Ramos (cell line): ENCODE measurements at regions not wholly inside any gene's neighbourhood (a gene's known extent, or its start where the extent isn't known, plus 50 kb on each side); places are given as distances from the start of the nearest gene placed in this dataset.

Experiments used
- in situ Hi-C: fragments of 300-500 bp; cut with MboI; formaldehyde crosslinking; loops from one replicate; pipeline ENCODE4 v1.14.3; 2022; ENCODE audit warnings: low sequenced_read_pairs; ENCODE audit not compliant: unreplicated experiment

DNA sequence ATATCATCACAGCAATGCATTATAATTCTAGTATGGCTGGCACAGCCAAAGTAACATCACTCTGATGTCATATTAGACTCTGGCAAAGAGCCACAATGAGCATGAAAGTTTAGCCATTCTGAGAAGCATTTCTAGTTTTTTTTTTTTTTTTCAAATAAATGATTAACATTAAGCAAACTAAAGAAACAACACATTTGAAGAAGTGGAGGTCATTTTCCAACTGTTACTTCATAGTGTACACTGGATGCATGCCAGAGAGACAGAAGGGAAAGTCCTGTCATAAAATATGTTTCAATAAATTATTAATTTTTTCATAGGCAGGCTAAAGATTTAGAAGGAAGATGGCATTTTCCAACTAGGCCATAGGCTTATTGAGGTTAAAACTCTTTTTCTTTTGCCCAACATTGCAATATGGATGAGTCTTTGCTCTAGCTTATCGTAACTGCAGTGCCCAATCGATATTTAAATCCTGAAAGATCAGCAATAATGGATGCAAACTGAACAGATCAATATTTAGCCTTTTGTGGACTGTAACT, 1630.4 kb upstream of the ACVR2A start:
- in situ Hi-C loops = no loop called here

DNA sequence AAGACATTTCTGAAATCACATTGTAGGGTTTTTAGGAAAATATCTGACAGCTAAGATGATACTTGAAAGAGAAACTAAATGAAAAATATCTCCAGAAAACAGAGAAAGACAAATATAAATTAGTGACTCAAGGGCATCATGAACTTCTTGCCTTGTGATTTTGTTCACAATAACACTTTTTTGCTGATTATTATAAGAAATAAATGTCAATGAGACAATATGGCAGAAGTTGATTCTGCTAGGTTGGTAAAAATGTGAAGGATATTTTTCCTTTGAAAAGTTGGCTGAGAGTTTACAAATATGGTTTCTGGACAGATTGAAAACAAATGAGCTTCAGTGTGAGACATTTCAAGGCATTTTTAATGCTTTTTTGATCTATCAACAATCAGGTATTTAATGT, 1631.2 kb upstream of the ACVR2A start:
- in situ Hi-C loops = no loop called here

DNA sequence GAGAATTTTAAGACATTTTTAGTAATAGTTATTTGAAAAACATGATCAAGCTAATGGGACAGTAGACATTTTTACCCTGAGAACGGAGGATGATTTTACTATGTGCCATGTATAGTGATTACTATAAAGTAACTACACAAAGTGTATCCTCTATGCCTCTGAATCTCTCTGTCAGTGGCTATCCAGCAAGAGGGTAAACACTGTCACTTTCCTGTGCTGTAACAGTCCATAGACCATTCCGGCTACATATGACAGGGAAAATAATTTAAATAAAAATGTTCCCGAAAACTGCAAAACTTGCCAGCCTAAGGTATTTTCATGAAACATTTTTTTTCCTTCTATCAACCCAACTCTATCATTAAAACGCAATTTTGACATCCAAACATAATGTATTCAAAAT, 1632.2 kb upstream of the ACVR2A start:
- in situ Hi-C loops = no loop called here

DNA sequence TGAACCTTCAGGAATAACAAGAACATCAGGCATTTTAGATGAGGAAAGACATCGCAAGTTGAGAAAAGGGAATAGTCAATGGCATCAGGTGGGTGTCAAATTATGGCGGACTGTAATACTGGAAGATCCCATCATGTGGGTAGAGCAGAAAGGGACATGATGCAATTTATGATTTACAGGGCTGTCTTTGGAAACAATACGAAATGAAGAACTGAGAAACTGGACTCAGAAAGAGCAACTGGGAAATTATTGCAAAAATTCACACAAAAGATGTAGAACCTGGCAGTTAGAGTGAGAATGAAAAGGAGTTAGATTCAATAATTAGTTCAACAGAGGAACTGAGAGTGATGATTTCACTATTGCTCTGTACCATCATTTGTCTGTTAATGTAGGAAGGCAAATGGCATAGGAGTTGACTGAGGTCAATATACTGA, 1635.0 kb upstream of the ACVR2A start:
- in situ Hi-C loops = no loop called here

DNA sequence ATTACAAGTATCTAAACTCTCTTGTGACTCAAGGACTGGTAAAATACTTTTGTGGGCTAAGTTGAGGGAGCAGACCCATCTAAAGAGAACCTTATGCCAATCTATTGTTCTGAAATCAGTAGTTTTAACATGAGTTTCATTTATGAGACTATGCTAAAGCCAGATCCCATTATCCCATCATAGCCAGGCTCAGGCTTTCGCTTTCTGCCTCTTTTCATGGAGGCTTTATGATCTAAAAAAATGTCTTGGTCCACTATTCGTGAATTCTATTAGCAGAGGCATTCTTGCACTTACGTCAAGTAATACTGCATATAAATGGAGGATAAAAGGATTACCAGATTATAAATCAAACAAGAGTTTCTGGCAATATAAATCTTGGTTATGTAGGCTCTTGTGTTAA, 1636.9 kb upstream of the ACVR2A start:
- in situ Hi-C loops = no loop called here

DNA sequence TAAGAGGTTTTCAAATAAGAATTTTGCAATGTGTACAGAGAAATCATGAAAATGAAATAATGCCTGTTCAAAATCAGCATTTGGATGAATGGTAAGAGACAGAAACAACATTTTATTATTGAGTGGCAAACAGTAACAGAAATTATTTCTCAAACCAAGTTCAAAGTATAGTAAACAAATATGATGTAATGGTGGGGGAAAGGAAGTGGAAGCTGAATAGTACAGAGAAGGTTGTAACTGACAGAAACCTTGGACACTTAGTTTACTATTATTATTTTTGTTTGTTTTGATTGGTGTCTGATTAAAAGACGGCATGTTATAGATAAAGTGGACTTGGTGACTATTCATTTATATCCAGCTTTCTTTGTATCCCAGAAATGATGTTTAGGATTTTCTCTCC, 1637.4 kb upstream of the ACVR2A start:
- in situ Hi-C loops = no loop called here

DNA sequence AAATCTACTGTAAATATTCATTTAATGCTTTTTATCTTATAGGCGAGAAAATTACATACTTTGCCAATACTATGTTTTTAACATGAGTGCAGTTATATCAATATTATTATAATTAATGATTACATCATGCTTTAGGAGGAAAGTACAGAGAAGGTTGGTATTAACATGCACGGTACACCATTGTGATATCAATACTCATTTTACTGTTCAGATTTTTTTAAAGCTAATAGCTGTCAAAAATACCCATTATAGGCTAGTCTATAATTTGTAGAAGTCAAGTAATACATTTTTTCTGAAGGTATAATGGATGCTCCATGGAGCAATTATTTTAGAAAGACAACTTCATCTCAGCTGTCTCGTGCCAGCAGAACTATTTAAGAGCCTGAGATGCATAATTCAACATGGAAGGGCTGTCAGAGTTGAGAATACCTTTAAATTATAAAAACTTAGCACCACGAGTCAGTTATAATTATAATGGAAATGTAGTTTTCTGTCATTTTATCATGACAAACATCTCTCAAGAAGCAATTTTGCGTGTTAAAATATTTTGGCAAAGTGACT, 1641.7 kb upstream of the ACVR2A start:
- in situ Hi-C loops = no loop called here

DNA sequence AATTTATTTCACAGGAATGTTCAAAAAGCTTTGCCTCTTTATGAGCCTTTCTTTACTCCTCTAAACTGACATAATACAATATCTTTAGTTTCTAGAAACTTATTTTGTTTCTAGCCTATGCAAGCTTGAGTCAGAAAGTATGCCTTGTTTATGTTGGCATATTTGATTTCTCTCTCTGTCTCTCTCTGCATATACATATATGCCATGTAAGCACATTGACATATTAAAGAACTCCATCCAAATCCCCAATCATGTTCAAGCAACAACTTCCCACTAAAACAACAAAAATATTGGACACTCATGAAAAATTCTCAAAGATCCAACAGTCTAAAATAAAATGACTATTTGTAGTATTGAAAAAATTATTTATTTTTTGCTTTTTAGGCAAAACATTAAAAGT, 1651.2 kb upstream of the ACVR2A start:
- in situ Hi-C loops = no loop called here

DNA sequence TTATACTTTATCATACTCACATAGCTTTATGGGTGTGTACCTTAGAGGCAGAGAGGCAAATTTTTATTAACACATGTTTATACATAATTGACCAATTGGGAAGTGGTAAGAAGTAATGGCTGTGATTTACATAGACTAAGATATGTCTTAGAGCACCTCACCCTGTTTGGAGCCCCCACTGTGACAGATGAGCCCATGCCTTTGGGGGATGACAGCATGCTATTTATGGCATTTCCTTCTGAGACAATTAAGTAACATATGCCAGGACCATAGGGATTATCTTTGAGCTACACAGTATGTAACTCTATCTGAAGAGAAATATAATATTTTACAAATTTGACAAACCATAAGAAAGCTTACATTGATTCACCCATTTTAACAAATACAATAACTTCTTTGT, 1655.3 kb upstream of the ACVR2A start:
- in situ Hi-C loops = no loop called here

DNA sequence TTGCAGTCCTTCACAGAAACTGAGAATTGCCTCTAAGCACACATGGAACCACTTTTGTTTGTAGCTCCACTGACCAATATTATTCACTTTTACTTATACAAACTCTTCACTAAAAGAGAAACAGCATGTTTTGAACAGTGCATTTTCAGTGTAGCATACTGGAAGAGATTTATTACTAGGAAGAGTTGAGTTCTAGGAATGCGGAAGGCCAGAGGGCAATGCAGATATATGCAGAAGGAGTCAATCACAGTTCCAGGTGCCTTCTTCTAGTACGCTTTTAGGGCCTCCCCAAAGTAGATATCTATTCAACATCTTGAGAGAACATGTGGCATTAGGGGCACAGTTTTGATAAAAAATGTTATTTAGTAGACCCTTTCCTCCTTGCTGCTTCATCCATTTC, 1654.0 kb upstream of the ZEB2 start:
- in situ Hi-C loops = no loop called here

DNA sequence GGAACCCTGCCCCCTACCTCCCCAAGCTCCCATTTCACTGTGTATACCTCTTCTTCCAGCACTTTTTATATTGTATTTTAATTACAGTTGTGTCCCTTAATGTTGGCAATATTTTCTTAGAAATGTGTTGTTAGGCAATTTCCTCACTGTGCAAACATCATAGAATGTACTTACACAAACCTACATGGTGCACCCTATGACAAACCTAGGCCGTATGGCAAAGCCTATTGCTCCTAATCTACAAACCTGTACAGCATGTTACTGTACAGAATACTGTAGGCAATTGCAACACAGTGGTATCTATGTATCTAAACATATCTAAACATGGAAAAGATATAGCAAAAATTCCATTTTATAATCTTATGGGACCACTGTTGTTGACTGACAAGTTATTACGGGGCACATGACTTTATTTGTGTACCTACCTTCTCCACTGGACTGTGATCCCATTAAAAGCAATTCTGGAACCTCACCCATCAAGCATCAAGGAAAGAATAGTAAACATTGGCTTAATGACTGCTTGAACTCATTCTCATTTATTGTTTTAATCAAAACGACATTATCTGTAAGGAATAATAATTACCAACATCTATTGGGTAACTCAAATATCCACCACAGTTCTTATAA, 1641.5 kb upstream of the ZEB2 start:
- in situ Hi-C loops = no loop called here

DNA sequence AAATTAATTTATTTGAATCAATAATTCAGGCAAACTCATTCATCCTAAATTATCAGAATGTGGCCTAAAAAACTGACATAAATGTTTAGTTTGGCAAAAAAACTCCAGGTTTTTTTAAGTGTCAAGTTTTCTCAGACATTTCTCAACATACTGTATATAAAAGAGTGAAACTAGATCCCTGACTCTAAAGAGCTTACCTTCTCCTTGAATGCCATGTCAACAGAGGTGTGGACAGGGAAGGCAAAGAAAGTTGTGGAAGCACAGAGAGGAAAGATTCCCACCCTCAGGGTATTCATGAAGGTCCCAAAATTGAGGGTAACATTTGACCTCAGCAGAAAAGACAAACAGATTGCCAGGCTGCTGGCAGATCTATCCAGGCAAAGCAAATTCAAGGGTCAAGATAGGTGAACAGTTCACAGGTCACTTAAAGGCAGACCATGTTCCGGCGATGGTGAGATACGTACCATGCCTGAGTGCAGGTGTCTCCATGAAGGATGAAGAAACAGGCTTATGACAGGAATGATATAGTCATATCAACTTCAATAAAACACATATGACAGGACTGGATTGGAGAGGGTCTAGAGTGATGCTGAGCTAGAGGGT, 1638.3 kb upstream of the ZEB2 start:
- in situ Hi-C loops = no loop called here

DNA sequence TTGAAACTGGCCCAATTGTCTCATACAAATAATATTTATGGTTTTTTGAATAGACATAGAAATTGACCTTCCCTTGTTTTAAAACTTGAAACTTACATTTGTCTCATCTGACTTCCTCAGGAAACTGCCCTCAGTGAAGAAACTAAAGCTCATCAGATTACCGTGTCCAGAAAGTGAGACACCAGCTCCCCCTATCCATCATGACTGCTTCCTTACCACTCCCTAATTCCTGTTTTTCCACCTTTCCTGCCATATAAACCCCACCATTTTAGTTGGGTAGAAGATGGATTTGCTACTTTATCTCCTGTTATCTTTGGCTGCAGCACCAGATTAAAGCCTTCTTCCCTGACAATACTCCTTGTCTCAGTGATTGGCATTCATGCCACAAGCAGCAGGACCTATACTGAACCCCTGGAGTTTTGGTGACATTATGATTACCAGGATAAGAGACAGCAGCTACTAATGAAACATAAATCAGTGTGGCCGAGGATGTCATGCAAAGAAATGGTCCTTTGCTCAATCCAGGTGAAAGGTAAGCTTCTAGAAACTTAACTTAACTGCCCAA, 1627.6 kb upstream of the ZEB2 start:
- in situ Hi-C loops = no loop called here

DNA sequence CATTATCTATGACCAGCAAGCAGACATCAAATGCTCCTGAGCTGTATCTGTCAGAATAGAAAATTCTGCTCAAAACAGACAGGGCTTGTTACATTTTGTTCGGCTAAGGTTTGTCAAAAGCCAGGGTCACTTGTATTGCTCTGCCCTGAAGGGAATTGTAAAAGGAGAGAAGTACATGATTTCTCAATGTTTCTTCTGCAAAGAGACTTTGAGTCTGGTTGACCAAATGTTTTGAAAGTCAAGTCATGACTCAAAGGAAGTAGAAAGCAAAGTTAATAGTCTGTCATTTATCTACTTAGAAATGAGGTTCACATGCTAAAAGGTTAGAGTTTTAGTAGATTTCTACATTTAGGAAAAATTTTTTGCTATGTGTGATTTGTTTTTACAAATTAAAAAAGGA, 1624.1 kb upstream of the ZEB2 start:
- in situ Hi-C loops = no loop called here

DNA sequence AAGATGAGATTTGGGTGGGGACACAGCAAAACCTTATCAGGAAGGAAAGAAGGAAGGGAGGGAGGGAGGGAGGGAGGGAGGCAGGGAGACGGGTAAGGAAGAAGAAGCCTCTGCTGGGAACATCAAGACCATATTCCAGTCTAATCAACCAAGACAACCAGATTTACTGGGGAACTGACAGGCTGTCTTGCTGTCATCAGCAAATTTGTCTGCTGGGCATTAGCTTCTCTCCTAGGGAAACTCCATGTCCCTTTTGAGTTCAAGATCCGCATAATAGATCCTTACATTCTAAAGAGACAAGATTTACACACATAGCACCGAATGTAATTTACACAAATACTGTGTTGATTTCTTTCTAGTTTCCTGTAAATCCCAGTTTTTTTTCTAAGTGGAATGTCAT, 1618.9 kb upstream of the ZEB2 start:
- in situ Hi-C loops = no loop called here

DNA sequence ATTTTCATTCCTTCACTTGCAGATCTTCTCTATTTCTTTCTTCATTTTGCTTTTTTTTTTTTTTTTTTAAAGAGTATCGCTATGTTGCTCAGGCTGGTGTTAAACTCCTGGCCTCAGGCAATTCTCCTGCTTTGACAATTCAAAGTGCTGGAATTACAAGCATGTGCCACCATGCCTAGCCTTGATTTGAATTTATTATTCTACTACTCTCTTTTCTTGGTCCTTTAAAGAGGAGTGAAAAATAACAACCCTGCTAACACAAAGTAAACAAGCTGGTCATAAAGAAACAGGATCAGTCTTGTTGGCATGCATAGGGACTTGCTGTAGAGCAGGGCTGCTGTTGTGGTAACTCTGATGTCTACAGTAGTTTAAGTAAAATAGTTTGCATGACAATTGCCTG, 1615.3 kb upstream of the ZEB2 start:
- in situ Hi-C loops = no loop called here

DNA sequence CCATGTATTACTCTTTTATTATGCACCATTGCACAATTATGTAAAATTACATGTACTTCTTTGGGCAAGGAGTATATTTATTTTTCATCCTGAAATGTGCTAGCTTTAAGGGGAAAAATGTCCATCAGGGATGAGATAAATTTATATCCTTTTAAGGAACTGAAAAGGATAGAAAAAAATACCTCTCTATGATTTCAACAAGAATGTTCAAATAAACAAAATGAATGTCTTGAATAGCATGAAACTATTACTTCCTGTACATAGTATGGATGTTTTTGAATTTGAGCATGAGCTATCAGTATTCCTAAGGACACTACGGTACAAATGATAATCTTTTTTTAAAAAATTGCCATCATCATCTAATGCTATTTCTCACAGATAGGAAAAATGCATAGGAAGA, 1611.9 kb upstream of the ZEB2 start:
- in situ Hi-C loops = no loop called here

DNA sequence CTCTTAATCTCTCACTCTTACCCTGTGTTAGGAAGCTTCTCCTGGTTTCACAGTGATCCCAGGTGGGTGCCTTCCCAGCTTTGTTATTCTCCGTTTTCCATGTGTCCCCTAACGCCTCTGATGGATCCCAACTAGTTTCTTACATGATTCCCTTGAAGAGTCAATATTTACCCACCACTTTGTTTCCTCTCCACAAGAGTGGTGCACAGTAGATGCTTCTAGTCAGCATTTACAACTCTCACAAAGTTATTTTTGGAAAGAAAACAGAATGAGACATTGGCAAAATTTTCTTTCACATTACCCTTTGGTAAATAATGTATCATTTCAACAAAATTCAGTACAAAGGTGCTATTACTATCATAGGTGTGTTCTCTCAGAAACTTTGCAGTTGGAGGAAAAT, 1611.1 kb upstream of the ZEB2 start:
- in situ Hi-C loops = no loop called here

DNA sequence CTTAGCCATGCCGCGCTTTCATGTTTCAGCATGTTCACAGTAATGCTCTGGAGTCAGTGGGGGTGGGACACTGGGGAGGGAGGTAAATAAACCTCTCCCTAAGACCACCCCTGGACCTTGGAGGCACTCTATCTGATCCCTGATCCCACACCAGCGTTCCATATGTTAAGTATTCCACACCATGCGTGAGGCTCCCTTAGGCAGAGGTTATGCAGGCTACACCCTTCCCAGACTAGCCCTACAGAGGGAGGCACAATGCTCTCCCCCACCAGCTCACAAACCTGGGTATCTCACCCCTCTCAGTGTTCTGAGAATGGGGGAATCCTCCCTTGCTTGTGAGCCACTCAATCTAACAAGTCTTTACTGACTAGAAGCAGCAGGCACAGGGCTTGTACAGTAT, 1610.4 kb upstream of the ZEB2 start:
- in situ Hi-C loops = no loop called here

DNA sequence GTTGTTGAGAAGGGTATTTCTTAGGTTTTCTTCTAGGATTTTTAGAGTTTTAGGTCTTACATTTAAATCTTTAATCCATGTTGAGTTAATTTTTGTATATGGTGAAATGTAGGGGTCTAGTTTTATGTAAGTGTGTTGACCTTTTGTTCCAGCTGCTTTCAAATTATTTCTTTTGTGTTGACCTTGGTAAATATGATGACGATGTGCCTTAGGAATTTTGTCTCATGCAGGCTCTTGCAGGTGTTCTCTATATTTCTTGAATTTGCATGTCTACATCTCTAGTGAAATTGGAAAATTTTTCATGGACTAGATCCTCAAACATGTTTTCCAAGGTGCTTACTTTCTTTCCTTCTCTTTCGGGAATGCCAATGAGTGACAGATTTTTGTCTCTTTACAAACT, 1609.3 kb upstream of the ZEB2 start:
- in situ Hi-C loops = no loop called here

DNA sequence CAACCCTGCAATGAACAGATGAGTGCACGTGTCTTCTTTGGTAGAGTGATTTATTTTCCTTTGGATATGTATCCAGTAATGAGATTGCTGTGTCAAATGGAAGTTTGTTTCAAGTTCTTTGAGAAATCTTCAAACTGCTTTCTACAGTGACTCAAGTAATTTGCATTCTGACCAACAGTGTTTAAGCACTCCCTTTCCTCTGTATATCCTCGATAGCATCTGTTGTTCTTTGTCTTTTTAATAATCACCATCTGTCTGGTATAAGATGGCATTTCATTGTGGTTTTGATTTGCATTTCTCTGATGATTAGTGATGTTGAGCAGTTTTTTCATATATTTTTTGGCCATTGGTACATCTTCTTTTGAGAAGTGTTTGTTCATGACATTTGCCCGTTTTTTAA, 1608.3 kb upstream of the ZEB2 start:
- in situ Hi-C loops = no loop called here

DNA sequence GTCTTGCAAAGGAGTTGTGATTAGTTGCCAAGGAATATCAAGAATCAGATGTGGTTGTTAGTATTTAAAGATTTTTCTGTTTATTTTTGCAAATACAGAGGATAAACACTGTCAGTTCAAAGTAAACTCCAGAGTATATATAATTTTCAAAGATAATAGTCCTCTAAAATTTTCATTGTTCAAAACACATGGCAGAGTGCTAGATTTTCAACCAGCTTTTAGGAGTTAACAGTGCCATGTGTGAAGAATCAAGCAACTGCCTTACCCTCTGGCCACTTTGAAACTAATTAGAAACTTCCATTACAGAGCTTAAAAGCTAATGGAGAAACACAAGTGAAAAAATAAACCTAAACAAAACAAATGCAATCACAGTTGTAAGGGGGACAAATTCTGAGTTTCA, 1605.6 kb upstream of the ZEB2 start:
- in situ Hi-C loops = no loop called here
